NCI-H345 treated with DMSO at 0.1 percent for 48 hours (cell line): ENCODE measurements at regions not wholly inside any gene's neighbourhood (a gene's known extent, or its start where the extent isn't known, plus 50 kb on each side); places are given as distances from the start of the nearest gene placed in this dataset.

Source experiments
- DNase-seq: peaks from one replicate; lab custom pipeline; 2025; ENCODE audit not compliant: unreplicated experiment; lab: John Stamatoyannopoulos, UW

- DNase-seq = no peak
Observed at GRCh38 chr6:73923905-73924485, 228.0 kb downstream of the CD109 start.

- no peak for DNase-seq
Observed at GRCh38 chr6:73903155-73903554, 207.2 kb downstream of the CD109 start.

- DNase-seq = no peak
Observed at GRCh38 chr6:73901986-73902385, 206.0 kb downstream of the CD109 start.

- DNase-seq = no peak
Observed at GRCh38 chr6:73901311-73901710, 205.3 kb downstream of the CD109 start.

- DNase-seq = no peak
Observed at GRCh38 chr6:73898599-73898998, 202.6 kb downstream of the CD109 start.

- no peak for DNase-seq
Observed at GRCh38 chr6:73893696-73894095, 197.7 kb downstream of the CD109 start.

GRCh38 chr6:73888050-73888449 lies 192.0 kb downstream of the CD109 start:
- DNase-seq = no peak

- no peak for DNase-seq
Observed at GRCh38 chr6:73885393-73885792, 189.4 kb downstream of the CD109 start.

GRCh38 chr6:73884540-73884939 lies 188.5 kb downstream of the CD109 start:
- no peak for DNase-seq

GRCh38 chr6:73879501-73880293 lies 183.7 kb downstream of the CD109 start:
- DNase-seq = no peak

- DNase-seq = no peak
Observed at GRCh38 chr6:73878403-73878802, 182.4 kb downstream of the CD109 start.
